Stimulated activated CD4-positive, alpha-beta T cell treated with anti-CD3 and anti-CD28 coated beads, Interleukin-2, amount 100 ng/mL, for 24 hours (primary cell): ENCODE measurements at regions not wholly inside any gene's neighbourhood (a gene's known extent, or its start where the extent isn't known, plus 50 kb on each side); places are given as distances from the start of the nearest gene placed in this dataset.
"Not testable (repeated sequence)": the region's sequence is repeated elsewhere in the genome, so short reads cannot be mapped to it uniquely, and the experiment has no call there.

ENCODE experiments used
- DNase-seq, 2 donors: peaks; one replicate each; pipeline ENCODE4 v3.0.0-alpha.2; 2020

DNA sequence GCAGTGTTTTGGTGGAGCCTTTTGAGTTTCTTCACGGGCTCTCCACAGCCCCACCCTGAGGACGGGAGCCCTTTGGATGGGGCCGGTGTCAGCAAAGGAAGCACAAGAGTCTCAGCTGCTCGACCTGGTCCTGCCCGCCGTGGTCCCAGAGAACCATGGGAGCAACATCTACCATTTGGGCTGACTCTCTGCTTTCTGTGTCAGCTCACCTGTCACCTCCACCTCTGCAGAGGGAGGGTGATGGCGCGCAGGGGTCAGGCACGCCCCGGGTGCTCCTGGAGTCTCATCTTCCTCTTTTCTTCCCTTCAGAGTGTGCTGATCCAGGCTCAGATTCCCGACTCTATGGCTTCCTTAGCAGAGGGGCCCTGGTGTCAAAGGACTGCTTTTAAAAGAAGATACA lies 171.7 kb downstream of the LAT start:
- DNase-seq, result no peak

DNA sequence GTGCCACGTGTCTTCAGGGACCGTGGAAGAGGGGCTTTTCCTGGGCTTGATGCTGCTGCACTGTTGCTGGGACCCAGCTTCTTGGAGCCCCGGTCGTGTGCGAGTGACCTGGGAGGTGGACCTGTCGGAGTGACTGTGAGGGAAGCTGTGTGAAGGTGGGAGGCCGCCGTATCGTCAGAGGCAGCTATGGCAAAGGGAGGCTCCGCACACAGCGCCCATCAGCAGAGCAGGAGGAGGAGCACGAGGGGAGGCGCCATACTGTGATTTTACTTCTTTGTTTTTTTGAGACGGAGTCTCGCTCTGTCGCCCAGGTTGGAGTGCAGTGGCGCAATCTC lies 171.0 kb downstream of the LAT start:
- not testable (repeated sequence) for DNase-seq

DNA sequence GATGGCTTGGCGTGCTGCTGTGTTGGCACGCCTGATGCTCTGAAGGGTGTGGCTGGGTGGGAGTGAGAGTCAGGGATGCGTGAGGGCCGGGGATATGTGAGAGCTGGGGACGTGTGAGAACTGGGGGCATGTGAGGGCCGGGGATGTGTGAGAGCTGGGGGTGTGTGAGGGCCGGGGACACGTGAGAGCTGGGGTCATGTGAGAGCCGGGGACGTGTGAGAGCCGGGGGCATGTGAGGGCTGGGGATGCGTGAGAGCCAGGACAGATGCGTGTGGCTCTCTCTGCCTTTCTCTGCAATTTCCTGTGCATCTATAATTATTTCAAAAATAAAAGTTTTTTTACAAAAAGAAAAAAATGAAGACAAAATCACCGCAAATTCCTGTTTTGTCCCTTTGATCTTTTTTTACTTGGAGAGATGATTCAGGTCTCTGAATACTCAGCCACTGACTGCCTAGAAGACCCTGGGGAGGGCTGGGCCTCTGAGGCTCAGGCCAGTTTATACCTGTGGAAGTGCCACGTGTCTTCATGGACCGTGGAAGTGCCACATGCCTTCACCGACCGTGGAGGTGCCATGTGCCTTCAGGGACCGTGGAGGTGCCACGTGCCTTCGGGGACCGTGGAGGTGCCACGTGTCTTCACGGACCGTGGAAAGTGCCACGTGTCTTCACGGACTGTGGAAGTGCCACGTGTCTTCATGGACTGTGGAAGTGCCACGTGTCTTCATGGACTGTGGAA lies 170.4 kb downstream of the LAT start:
- peak in 1 of 2 donors; percentile 10 for DNase-seq

DNA sequence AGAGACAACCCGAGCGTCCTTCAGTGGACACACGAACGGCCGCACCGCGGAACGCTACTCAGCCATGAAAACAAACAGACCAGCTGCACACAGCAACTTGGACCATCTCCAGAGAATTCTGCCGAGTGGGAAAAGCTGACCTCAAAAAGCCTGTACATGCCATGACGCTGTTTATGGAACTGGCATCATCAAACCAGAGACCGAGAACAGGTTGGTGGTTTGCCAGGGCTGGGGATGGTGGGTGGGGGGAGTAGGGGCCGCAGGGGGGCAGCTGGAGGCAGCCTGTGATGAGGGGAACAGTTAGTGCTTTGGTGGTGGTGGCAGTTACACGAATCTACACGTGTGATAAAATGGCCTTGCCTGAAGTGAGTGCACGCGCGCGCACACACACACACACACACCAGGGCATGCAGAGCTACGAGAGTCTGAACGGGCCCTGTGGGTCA lies 169.8 kb downstream of the LAT start:
- no peak for DNase-seq

DNA sequence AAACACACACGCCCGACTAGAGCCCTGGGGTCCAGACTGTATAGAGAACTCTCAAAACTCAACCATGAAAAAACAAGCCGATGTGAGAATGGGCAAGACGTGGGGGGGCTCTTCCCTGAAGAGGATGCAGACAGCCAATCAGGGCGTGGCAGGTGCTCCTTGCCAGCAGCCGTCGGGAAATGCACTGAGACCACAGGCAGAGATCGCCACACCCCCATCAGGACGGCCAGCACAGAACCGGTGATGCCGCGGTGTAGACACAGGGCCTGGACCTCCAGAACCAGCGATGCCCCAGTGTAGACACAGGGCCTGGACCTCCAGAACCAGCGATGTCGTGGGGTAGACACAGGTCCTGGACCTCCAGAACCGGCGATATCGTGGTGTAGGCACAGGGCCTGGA lies 169.2 kb downstream of the LAT start:
- DNase-seq, result no peak

DNA sequence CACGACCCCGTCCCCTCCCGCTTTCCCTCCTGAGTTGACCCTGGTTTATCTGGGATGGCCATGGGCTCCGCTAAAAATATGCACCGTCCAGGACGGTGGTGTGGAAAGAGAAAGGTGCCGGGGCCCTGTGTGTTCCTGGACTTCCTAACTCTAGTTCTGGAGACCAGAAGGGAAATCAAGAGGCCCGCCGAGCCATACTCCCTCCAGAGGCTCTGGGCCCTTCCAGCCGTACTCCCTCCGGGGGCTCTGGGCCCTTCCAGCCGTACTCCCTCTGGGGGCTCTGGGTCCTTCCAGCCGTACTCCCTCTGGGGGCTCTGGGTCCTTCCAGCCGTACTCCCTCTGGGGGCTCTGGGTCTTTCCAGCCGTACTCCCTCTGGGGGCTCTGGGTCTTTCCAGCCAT lies 168.5 kb downstream of the LAT start:
- not testable (repeated sequence) for DNase-seq

DNA sequence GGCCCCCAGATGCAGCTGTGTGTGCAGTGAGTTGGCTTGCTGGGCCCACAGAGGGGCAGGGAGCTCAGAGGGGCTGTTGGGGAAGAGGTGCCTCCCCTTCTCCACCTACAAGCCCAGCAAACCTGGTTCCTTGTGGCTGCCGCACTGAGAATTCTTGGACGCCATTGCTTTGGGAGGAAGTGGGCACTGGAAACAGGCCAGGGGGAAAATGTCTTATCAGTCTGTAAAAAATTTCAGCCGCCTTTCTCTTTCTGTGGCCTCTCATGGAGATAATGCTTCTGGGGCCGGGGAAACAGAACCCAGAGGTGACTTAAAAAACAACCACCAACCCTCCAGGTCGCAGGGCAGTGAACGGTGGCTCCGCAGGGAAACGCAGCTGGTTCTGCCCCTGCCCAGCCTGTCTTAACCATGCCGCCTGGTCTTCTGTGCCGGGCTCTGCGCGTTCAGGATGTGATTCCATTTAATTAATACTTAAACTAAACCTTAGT lies 167.7 kb downstream of the LAT start:
- not testable (repeated sequence) for DNase-seq

DNA sequence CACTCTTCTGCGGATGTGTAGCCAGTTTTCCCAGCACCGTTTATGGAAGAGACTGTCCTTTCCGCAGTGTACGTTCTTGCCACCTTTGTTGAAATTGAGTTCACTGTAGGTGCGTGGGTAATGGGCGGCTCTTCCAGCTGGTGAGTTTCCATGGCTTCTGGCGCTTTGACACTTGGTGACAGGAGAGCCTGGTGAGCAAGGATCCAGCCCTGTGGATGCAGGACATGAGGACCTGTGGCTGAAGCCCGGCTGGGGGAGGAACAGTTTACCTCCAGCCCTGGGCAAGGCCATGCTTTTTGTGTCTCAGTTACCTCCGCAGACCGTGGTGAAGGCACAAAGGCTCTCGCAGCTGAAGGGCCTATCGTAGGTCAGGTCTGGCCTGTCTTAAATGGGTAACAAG lies 166.5 kb downstream of the LAT start:
- no peak for DNase-seq

DNA sequence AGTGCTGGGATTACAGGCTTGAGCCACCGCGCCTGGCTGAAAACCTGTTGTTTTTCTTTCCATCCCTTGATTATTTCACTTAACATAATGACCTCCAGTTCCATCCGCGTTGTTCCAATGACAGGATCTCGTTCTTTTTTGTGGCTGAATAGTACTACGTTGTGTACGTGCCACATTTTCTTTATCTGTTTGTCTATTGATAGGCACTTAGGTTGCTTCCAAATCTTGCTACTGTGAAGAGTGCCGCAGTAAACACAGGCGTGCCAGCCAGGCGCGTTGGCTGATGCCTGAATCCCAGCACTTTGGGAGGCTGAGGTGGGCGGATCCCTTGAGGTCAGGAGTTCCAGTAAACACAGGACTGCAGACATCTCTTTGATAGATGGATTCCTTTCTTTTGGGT lies 165.1 kb downstream of the LAT start:
- not testable (repeated sequence) for DNase-seq

DNA sequence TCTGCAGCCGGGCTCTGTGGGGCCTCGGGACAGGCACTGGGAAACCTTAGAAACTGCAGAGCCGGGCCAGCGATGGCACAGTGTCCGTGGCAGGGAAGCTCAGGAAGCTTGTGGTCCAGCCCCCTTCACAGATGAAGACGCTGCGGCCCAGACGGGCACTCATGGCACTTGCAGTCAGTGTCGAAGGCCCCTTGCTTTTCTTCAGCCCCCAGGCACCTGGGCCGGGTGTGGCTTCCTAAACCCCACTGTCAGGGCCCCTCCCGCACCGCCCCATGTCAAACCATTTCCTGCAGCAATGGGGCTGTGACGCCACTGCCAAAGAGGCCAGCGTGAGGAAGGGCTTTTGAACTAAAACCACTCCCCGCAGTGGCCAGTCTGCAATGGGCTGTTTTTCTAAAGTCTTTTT lies 164.0 kb downstream of the LAT start:
- DNase-seq, result peak; percentile 53 to 54

DNA sequence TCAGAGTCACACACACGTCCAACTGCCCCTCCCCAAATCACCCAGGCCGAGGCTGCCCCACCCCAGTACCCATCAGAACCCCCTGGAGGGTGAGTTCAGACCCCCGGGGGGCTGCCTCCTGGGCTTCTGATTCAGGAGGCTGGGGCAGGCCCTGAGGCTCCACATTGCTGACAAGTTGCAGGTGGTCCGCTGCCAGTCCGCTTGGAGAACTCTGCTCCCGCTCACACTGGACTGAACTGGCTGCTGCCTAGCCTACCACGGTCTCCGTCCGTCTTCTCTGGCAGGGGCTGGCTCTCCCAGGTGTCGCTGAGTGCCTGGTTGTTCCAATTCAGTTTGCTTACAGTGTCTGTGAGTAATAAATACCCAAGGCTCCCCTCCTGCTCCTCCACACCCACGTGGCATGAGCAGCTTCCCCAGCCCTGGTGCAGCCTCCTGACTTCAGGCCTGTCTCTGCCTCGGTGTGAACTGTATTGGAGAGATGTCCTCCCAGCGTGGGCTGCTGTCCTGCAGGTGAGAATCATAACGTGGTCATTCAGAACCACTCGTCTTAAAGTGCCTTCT lies 163.4 kb downstream of the LAT start:
- DNase-seq, result peak; percentile 38 to 44

DNA sequence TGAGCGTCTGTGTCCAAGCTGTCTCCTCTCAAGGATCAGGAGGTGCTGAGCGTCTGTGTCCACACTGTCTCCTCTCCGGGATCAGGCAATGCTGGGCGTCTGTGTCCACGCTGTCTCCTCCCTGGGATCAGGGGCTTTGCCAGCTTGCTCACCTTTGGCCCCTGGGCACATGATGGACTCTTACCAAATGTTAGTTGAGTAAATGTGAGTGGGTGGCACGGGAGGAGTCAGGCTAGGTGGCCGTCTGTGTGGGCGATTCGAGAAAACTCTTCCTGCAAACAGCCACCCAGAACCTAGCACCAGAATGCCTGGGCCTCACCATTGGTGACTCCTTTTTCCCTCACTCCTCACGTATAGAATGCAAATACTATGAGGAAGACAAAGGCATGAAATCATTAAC lies 162.9 kb downstream of the LAT start:
- DNase-seq, result peak in 1 of 2 donors; percentile 20

DNA sequence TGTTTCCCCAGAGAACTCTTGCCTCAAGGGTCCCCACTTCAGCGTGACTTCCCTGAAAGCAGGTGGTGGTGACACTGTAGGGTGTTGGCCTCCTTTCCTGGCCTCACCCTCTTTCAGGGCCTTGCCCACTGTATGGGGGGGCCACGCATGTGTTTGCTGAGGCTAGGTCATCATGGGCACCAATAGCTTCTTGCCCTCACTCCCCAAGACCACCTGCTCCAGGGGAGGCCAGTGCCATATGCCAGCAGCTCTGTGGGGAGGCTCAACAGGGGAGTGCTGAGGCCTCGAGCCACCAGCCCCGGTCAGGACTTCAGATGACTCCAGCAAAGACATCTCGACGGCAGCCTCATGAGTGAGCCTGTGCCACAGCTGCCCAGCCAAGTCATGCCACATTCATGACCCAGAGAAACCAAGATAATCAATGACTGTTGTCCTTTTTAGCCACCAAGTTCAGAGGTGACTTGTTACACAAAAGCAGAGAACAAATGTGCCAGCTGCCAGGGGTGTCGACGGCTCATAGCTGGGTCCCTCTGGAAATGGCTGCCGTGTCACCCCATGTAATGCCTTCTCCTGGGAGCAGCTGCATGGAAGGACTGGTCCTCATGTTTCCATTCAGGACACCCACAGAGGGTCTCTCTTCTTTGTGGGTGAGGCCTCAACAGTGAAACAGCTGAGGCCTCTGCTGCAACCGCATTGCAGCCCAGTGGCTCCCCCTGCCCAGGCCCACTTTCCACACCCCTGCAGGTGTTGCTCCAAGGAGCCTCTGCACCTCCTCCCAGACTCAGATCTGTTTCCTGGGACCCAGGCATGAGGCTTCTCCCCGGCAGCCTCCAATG lies 162.2 kb downstream of the LAT start:
- not testable (repeated sequence) for DNase-seq

DNA sequence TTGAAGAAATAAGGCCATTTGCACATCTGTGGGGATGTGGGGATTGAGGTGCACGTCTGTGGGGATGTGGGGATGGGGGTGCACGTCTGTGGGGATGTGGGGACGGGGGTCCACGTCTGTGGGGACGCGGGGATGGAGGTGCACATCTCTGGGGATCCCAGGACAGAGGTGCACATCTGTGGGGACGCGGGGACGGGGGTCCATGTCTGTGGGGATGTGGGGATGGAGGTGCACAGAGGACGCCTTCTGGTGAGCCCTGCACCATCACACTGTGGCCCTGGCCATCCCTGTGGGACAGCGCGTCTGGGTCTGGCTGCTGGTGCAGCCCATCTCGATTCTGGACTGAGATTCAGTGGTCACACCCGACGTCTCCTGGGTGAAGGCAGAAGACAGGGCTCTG lies 161.4 kb downstream of the LAT start:
- DNase-seq, result no peak

DNA sequence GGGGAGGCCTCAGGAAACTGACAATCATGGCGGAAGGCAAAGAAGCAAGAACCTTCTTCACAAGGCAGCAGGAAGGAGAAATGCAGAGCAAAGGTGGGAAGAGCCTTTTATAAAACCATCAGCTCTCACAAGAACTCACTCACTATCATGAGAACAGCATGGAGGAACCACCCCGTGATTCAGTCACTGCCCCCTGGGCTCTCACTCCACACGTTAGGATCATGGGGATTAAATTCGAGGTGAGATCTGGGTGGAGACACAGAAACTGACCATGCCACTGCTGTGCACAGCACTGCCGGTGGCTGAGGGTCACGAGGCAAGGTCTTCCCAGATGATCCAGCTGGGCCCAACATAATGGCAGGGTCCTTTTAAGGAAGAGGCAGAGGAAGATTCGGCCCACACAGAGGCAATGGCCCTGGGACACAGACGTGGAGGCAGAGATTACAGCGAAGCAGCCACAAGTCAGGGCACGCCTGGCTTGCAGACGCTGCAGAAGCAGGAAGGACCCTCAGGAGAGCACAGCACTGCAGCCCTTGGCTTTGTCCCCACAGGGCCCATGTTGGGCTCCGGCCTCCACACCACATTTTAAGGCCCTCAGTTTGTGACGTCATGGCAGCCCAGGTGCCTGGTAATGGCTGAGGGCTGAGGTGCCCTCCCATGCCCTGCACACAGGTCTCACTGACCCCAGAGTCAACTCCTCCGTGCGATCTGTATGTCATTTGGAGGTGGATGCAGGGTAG lies 160.8 kb downstream of the LAT start:
- DNase-seq, result not testable (repeated sequence)

DNA sequence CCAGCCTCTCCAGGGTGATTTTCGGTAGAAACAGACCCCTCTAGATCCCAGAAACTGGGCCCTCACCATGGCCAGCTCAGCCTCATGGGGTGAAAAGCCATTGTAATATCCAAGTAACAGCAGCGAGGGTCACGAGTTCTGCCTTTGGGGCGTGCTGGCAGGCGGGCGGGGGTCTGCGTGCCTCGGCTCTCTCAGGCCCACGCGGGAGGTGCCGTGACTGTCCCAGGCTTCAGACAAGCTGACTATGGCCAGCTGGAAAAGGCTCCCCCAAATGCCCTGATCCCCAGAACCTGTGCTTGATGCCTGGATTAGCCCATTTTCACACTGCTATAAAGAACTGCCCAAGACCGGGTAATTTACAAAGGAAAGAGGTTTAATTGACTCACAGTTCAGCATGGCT lies 160.2 kb downstream of the LAT start:
- DNase-seq, result not testable (repeated sequence)

DNA sequence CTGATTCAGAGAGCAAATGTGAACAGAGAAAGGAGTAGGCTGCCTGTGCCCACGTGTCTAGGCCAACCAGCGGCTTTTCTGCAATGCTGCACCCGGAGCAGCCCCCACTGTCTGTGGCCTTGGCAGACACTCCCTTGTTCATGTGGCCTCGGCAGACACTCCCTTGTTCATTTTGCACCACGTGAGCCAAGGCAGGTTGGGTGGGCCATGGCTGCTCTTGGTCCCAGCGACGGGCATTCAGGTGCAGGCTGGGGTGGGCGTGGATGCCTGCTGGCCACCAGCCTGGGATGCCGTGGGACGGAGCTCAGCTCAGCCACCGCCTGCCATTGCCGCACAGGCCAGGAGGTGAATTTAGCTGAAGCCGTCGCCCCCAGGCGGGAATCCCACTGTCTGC lies 159.8 kb downstream of the LAT start:
- not testable (repeated sequence) for DNase-seq

DNA sequence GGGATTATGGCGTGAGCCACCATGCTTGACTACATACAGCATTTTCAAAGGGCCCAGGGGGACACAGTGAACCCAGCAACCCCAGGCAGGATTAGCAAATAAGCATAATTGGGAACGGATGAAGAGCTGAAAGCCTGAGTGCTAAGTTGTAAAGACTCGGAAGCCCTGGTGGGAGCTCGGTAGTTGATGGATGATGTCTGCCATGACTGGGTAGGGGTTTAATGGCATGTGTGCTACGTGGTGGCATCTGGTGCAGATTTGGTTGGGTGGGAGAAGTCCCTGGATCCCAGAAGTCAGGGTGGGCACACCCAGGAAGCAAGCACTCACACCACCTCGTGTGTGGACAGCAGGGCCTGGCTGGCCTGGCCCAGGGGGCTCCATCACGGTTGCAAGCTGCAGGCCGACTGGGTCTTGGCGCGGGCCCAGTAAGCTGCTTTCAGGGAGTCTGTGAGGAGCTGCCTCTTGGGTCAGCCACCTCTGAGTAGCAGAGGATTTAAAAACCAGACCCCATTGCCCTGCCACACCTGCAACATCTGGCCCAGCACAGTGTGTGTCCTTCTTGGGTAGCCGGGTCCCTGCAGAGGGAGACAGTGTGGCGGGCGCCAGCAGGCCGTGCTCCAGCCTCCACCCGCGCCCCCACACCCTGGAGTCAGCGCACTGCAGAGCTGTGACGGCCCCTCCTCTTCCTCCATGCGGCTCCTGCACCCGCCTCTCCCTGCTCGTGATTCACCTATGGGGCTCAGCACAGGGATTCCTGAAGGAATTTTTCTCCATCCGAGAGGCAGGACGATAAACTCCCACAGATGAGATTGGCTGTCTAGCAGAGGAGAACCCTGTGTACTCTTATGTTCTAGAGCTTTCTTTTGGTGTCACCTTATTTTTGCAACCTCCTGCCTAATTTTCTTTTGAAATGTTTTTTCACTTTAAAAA lies 159.2 kb downstream of the LAT start:
- not testable (repeated sequence) for DNase-seq

DNA sequence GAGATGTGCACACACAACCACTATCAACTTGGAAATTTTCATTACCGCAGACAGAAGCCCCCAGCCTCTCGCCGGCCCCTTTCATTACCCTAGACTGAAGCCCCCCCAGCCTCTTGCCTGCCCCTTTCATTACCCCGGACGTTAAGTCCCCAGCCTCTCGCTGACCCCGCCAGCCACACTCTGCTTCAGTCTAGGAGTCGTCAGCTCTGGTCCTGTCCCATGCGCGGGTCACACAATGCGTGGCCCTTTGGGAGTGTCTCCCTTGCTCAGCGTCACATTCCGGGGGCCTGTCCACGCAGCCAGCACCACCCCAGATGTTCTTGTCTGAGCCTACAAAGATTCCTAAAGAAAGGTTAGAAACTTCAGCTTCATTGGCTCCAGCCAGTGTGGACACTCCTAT lies 157.7 kb downstream of the LAT start:
- DNase-seq, result not testable (repeated sequence)

DNA sequence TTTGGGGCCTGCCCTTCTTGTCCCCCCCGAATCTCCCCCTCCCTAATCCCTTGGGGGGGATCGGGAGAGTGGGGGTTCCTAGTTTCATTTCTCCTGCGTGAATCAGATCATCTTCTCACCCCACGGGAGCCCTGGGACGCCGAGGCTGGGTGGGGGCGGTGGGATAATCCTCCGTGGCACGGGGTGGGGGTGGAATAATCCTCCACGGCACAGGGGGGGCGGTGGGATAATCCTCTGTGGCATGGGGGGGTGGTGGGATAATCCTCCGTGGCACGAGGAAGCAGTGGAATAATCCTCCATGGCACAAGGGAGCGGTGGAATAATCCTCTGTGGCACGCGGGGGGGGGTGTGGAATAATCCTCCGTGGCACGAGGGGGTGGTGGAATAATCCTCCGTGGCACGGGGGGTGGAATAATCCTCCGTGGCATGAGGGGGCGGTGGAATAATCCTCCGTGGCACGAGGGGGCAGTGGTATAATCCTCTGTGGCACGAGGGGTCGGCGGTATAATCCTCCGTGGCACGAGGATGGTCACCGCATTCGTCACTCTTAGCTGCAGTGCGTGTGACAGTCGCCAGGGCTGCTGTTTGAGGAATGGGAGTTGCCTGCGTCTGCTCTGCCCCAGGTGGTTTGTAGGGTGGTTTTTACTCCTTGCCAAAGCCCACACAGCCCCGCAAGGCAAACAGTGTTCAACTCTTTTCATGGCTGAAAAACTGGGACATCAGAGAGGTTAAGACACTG lies 156.9 kb downstream of the LAT start:
- DNase-seq, result no peak

DNA sequence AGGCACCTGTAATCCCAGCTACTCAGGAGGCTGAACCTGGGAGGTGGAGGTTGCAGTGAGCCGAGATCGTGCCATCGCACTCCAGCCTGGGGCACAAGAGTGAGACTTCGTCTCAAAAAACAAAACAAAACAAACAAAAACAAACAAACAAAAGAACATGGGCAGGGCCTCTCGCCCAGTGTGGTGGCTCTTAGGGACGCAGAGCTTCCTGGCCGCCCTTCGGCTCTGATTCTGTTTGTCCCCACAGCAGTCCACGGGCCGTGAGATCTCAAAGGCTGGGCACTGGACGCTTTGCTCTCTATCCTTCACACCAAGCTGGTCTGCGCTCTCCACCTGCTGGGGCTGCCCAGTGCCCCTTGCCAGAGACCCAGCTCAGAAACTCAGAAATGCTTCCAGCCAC lies 156.3 kb downstream of the LAT start:
- DNase-seq, result not testable (repeated sequence)
